ENCODE measurements at regions not wholly inside any gene's neighbourhood (a gene's known extent, or its start where the extent isn't known, plus 50 kb on each side); places are given as distances from the start of the nearest gene placed in this dataset.
"Not testable (repeated sequence)": the region's sequence is repeated elsewhere in the genome, so short reads cannot be mapped to it uniquely, and the experiment has no call there.

GRCh38 chrX:40243755-40244515, 146.2 kb upstream of the BCOR start:
- no peak for DNase-seq (ENCODE audit: low read depth)

GRCh38 chrX:40240844-40241243, 143.1 kb upstream of the BCOR start:
- DNase-seq (ENCODE audit: low read depth): no peak

- DNase-seq (ENCODE audit: low read depth): no peak
Observed at GRCh38 chrX:40237731-40238178, 140.0 kb upstream of the BCOR start.

- DNase-seq (ENCODE audit: low read depth): no peak
Observed at GRCh38 chrX:40230646-40231045, 132.9 kb upstream of the BCOR start.

DNA sequence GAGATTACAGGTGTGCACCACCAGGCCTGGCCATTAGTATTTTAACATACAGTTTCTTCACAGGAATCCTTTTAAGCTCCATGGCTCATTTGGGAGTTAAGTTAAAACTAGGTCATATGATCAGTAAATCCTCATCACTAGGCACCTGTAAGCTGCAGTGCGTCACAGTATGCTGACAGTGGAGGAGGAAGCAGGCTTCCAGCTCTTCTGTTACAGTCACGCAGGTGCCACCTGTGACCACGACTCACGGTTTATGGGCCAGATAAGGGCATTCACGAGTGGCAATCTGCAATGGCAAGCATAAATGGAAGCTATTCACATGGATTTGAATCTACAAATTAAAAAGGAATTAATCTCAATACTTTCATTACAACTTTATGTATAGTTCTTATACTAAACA, 129.4 kb upstream of the BCOR start:
- DNase-seq (ENCODE audit: low read depth): no peak

GRCh38 chrX:40224658-40225057, 126.9 kb upstream of the BCOR start:
- DNase-seq (ENCODE audit: low read depth): no peak

GRCh38 chrX:40222612-40223011, 124.9 kb upstream of the BCOR start:
- DNase-seq (ENCODE audit: low read depth): not testable (repeated sequence)

- DNase-seq (ENCODE audit: low read depth): no peak
Observed at GRCh38 chrX:40213092-40213491, 115.3 kb upstream of the BCOR start.

DNA sequence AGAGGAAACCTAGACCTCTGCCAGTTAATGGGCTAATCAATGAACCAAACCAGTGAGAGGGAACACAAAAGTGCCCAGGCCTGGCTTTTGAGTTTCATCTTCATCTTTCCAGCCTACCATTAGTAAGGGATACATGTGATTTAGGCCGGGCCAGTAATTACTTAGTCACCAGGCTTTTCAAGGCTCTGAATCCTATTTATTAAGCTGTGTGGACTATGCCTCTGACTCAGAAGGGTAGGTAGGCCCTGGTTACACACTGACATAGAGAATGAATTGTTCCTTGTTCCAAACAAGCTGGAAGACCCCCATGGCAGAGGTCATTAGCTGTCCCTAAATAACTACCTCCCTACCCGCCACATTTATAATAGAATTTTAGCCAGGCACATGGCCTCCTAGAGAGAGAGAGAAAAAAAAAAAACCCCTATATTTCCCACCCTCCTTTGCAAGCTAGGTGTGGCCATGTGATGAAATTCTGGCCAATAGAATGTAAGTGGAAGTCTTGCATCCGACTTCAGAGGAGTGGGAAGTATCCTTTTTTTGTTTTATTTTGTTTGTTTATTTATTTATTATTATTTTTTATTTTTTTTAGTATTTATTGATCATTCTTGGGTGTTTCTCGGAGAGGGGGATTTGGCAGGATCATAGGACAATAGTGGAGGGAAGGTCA, 112.3 kb upstream of the BCOR start:
- DNase-seq (ENCODE audit: low read depth): no peak

DNA sequence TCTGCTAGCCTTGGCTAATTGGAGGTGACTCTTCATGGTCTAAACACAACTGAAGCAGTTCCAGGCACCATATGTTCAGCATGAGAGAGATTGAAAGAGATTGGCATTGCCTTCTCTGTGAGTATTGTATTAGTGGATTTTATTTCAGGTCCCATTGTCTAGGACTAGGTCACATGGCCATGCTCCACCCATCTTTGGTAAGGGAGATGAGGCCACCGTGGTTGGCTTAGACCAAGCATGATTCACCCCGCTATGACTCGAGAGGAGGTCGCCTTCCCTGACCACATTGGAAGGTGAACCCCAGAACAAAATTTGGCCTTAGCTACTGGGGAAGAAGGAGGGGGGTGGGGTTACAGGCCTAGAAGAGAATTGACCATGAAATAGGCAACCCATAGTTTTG, 109.9 kb upstream of the BCOR start:
- DNase-seq (ENCODE audit: low read depth): peak; percentile 12

DNA sequence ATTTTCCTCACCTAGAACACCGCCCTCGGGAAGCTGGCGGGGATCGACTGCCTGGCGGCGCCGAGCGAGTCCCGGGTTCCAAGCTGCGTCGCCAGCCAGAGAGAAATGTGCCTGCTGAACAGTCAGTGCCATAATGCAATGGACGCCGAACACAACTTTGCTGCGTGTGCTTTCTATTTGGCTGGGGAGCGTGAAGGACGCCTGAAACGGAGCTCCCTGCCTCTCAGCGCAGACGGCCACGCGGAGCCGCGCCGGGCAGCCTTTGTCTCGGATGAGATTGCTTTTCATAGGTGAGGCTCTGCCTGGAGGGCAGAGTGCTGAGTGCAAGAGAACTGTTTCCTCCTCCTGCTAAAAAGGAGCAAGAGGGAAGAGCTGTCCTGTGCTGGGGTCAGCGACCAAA, 107.7 kb upstream of the BCOR start:
- no peak for DNase-seq (ENCODE audit: low read depth)

GRCh38 chrX:40202456-40202855, 104.7 kb upstream of the BCOR start:
- no peak for DNase-seq (ENCODE audit: low read depth)

DNA sequence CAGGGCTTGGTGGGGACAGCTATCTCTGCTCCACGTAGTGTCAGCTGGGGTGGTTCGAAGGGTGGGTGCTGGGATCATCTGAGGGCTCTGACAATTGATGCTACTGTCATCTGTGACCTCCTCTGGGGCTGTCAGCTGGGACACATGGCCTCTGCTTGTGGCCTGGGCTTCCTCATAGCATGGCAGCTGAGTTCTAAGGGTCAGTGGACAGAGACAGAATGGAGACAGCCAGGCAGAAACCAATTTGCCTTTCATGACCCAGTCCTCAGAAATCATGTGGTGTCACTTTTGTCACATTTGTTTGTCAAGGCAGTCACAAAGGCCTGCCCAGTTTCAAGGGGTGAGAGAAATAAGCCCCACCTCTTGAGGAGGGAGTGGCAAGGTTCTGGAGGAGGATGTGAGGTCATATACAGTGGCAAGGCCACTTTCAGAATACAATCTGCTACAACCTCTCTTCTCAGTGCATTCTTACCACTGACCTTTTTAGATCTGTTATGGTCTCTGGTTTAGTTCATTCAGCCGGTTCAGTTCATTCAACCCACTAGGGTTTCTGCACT, 103.6 kb upstream of the BCOR start:
- no peak for DNase-seq (ENCODE audit: low read depth)

DNA sequence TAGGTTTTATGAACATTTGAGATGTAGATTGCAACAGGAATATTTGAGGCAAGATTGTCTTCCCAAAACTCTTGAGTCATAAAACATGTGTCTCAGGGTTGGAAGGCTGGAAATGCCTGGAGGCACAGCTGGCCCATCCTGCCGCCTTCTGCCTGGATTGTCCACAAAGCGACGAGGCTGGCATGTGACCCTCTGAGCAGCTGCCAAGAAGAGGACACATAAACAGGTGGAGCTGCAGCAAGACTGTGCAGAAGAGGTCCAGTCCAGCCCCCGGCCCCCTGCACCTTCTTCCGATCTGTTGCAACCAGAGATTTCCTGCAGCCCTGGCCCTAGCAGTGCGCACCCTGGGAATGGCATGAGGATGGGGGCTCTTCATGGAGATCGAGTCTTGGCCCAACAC, 101.9 kb upstream of the BCOR start:
- DNase-seq (ENCODE audit: low read depth): no peak

GRCh38 chrX:40197071-40197470, 99.3 kb upstream of the BCOR start:
- no peak for DNase-seq (ENCODE audit: low read depth)

GRCh38 chrX:40195368-40195767, 97.6 kb upstream of the BCOR start:
- DNase-seq (ENCODE audit: low read depth): no peak

GRCh38 chrX:40192196-40192595, 94.4 kb upstream of the BCOR start:
- no peak for DNase-seq (ENCODE audit: low read depth)

GRCh38 chrX:40189637-40190036, 91.9 kb upstream of the BCOR start:
- DNase-seq (ENCODE audit: low read depth): no peak

GRCh38 chrX:40188573-40189417, 91.0 kb upstream of the BCOR start:
- no peak for DNase-seq (ENCODE audit: low read depth)

DNA sequence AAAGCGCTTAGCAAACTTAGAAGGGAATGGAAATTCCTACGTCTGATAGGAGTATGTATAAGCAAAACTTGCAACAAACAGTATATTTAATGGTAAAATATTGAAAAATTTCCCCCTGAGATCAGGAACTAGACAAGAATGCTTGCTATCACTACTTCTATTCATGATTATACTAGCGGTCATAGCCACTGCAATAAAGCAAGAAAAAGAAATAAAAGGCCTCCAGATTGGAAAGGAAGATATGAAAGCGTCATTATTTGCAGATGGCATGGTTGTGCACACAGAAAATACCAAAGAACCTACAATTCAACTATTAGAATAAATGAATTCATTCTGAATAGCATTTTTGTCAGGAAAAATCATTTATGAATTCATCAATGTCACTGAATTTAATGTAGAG, 87.2 kb upstream of the BCOR start:
- no peak for DNase-seq (ENCODE audit: low read depth)

- no peak for DNase-seq (ENCODE audit: low read depth)
Observed at GRCh38 chrX:40182615-40183014, 84.9 kb upstream of the BCOR start.

DNA sequence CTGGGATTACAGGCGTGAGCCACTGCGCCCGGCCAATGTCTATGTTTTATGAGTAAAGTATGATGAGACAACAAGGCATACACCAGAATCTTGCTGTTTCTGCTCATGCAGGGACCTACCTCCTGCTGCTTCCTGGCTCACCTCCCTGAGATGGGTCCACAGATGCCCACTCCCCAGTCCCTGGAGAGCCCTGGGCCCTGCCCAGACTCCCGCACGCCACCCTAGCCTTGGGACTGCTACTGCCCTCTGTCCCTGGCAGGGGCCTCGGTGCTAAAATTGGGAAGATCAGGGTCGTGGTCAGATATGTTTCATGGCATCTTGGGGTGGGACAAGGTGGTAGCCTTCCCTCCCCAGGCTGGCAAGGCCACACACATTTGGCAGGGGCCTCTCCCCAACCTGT, 84.3 kb upstream of the BCOR start:
- no peak for DNase-seq (ENCODE audit: low read depth)

GRCh38 chrX:40179283-40179682, 81.5 kb upstream of the BCOR start:
- DNase-seq (ENCODE audit: low read depth): no peak

All from activated T-cell treated with anti-CD3 and anti-CD28 coated beads for 24 hours (primary cell).